ENCODE measurements at regions not wholly inside any gene's neighbourhood (a gene's known extent, or its start where the extent isn't known, plus 50 kb on each side); places are given as distances from the start of the nearest gene placed in this dataset.

DNA sequence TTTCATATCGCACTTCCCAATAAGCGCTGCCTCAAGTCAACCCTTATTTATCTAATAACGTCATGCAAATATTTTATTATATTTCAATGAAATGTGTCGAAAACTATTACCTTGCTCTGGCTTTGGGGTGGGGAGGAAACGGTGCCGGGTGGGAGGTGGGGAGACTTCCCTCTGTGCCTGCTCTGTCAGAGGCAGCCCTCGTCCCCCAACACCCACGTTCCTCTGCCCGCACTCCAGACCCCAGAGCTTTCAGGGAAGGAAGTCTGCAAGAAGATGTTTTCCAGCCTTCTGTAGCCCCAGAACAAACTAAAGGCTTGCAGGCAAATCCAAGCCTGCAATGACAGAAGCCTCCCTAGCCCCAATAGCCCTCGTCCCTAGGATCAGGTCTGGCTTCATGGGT lies 235.7 kb downstream of the BUD13 start (continued):
- no peak for TF ChIP-seq THYN1 (CRISPR knock-in tag; IDR thresholded peaks at IDR 0.05; ENCODE audit: borderline replicate concordance, low read depth)

DNA sequence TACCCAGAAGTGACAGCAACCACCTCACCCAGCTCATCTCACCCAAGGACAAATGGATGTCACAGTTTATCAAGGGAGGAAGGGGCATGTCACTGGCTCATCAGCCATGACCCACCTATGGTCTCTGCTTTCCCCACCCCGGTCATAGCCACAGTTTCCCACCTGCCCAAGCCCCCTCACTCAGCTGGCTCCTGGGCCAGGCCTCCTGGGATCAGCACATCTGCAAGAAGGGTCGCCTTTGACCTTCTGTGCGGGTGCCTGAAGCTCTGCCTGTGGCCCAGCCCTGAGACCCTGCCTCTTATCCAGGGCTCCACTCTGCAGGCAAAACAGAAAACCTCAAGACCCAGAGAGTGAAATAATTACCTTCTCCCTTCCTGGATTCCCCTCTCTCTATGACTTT lies 236.4 kb downstream of the BUD13 start:
- Histone ChIP-seq H3K4me2 (ENCODE audit: low read depth, low read length) (no peak overlapping the region), H3K9me3 (ENCODE audit: low read length) (no peaks in the 10 kb centered on the region), H2AFZ (ENCODE audit: low read length) (no peak overlapping the region), H3K4me3 (replicated peaks in 1 of 3; ENCODE audit: insufficient read depth in 1 of 3, low read depth in 2 of 3, low read length in 3 of 3) (no peak overlapping the region), H3K9ac (ENCODE audit: insufficient read depth, low read depth, low read length) (no peak overlapping the region), H3K79me2 (ENCODE audit: insufficient read depth, low read length) (no peaks in the 10 kb centered on the region), H3K4me1 (ENCODE audit: insufficient read depth, low read length) (no peaks in the 10 kb centered on the region), H3K27ac (ENCODE audit: extremely low read length, insufficient read depth, low read length) (no peak overlapping the region), H3K27me3 (ENCODE audit: control insufficient read depth in 1 of 2, insufficient read depth in 2 of 2, low read length in 2 of 2) (peaks cover 0 to 2% of the 10 kb centered on the region in 2 experiments; a peak in 2 of 5 replicates), H3K36me3 (replicated peaks in 1 of 2; ENCODE audit: control insufficient read depth in 1 of 2, insufficient read depth in 2 of 2, low read length in 2 of 2) (no peaks in the 10 kb centered on the region), H4K20me1 (ENCODE audit: insufficient read depth, low read length) (no peaks in the 10 kb centered on the region)
- TF ChIP-seq TGIF2 (CRISPR knock-in tag; IDR thresholded peaks at IDR 0.05) (no peak), ZNF431 (CRISPR knock-in tag; IDR thresholded peaks at IDR 0.05; ENCODE audit: borderline replicate concordance, low read depth) (no peak), KLF9 (CRISPR knock-in tag; IDR thresholded peaks at IDR 0.05; ENCODE audit: low read depth) (no peak), SP1 (IDR thresholded peaks at IDR 0.05) (no peak), SP1 (CRISPR knock-in tag; IDR thresholded peaks at IDR 0.05) (no peak), TCF7 (IDR thresholded peaks at IDR 0.05; ENCODE audit: low read depth) (no peak), SKI (IDR thresholded peaks at IDR 0.05; ENCODE audit: partially characterized antibody) (no peak), ZNF883 (CRISPR knock-in tag; IDR thresholded peaks at IDR 0.05; ENCODE audit: not compliant biosample characterization) (no peak), ZNF772 (CRISPR knock-in tag; IDR thresholded peaks at IDR 0.05) (no peak), ZNF572 (CRISPR knock-in tag; IDR thresholded peaks at IDR 0.05) (no peak), KIAA2018 (CRISPR knock-in tag; IDR thresholded peaks at IDR 0.05; ENCODE audit: borderline replicate concordance) (no peak)
- 80% methylated on average over 2 of the region's 3 CpGs for WGBS (ENCODE audit: low lambda C conversion rate)
- BruUV-seq (replicated peaks): no TSS peak
- ATAC-seq (no peak), FAIRE-seq (no peak), DNase-seq (ENCODE audit: low spot score) (no peak)
- in situ Hi-C loops (cut with HindIII; ENCODE audit: extremely low pct_ligation_motif_present, low pct_unique_long_range_greater_than_20kb): no loop called here
- intact Hi-C loops (cut with micrococcal nuclease; ENCODE audit: unreplicated experiment): no loop called here
- CTCF ChIA-PET (ENCODE audit: low intra/inter-chr PET ratio, low total read pairs): no interaction called here
- POLR2A ChIA-PET: no interaction called here

All from HepG2 (cell line).